Endothelial cell of umbilical vein (primary cell): ENCODE measurements at regions not wholly inside any gene's neighbourhood (a gene's known extent, or its start where the extent isn't known, plus 50 kb on each side); places are given as distances from the start of the nearest gene placed in this dataset.
"Not testable (repeated sequence)": the region's sequence is repeated elsewhere in the genome, so short reads cannot be mapped to it uniquely, and the experiment has no call there.

Experiments used
- BruUV-seq: library from RNA; stranded (reverse); fragments of 400-500 nt; replicated peaks from 2 replicates; lab custom pipeline; 2021; lab: Mats Ljungman, UMichigan
- CTCF ChIA-PET: fragments of 300-600, 350-600 bp; sonication (Branson Sonifier 250); formaldehyde crosslinking; loops from one replicate; lab custom pipeline; 2021; ENCODE audit warnings: antibody characterized with exemption, inconsistent platforms; lab: Charles Lee
- POLR2A ChIA-PET: fragments of 300-600, 350-600 bp; sonication (Branson Sonifier 250); formaldehyde crosslinking; loops from one replicate; lab custom pipeline; 2021; ENCODE audit warnings: antibody characterized with exemption, inconsistent platforms; lab: Charles Lee
- DNase-seq: peaks from one replicate; pipeline ENCODE4 v3.0.0-alpha.2; 2011; ENCODE audit warnings: low read depth, low spot score
- FAIRE-seq: peaks from 2 replicates; lab custom pipeline; 2011; peaks lifted over from hg19 to GRCh38; lab: Jason Lieb, UNC
- H2AFZ ChIP-seq: 2 replicates; pipeline ENCODE4 v1.6.0; 2012; ENCODE audit warnings: low read depth, low read length, control low read depth, inconsistent platforms
- H3K27ac ChIP-seq: 2 replicates; pipeline ENCODE4 v1.5.1; 2011; ENCODE audit warnings: low read depth, mild to moderate bottlenecking, control low read depth, low read length, moderate library complexity; ENCODE audit not compliant: insufficient read depth
- H3K27me3 ChIP-seq, 2 experiments: 2 replicates each; pipeline versions ENCODE4 v1.6.0 to v1.6.1; 2011; ENCODE audit warnings: low read length in 2 of 2, mixed read lengths in 1 of 2; ENCODE audit not compliant: control insufficient read depth in 2 of 2, insufficient read depth in 2 of 2
- H3K36me3 ChIP-seq, 2 experiments: 2 replicates in 1 of 2; 3 replicates in 1 of 2; pipeline ENCODE4 v1.5.1; 2011; ENCODE audit warnings: low read length in 2 of 2, mild to moderate bottlenecking in 1 of 2, moderate library complexity in 1 of 2; ENCODE audit not compliant: control insufficient read depth in 2 of 2, insufficient read depth in 2 of 2; ENCODE audit errors: extremely low read depth in 1 of 2
- H3K4me1 ChIP-seq: 3 replicates; pipeline ENCODE4 v1.5.1; 2011; ENCODE audit warnings: mild to moderate bottlenecking, low read length; ENCODE audit not compliant: control insufficient read depth, insufficient read depth; ENCODE audit errors: extremely low read depth
- H3K4me2 ChIP-seq: 2 replicates; pipeline ENCODE4 v1.6.1; 2011; ENCODE audit warnings: low read length, control low read depth, mixed read lengths; ENCODE audit not compliant: insufficient read depth
- H3K4me3 ChIP-seq, 3 experiments: fragments of 200-600 bp in 1 of 3; sonication (generic), shearing (Covaris generic) in 1 of 3; replicated peaks in 1 of 3; 2 replicates each; pipeline ENCODE4 v1.5.1; 2011 to 2016; ENCODE audit warnings: control low read depth in 3 of 3, low read length in 3 of 3, mild to moderate bottlenecking in 2 of 3, inconsistent platforms in 1 of 3, low read depth in 1 of 3, moderate library complexity in 1 of 3; ENCODE audit not compliant: insufficient read depth in 1 of 3
- H3K79me2 ChIP-seq: 2 replicates; pipeline ENCODE4 v1.6.0; 2012; ENCODE audit warnings: low read length, inconsistent platforms; ENCODE audit not compliant: control insufficient read depth, insufficient read depth
- H3K9ac ChIP-seq: replicated peaks from 2 replicates; pipeline ENCODE3; 2011; ENCODE audit warnings: low read length, control low read depth; ENCODE audit not compliant: insufficient read depth; ENCODE audit errors: extremely low read depth
- H3K9me1 ChIP-seq: replicated peaks from 3 replicates; pipeline ENCODE4 v1.6.0; 2011; ENCODE audit warnings: mild to moderate bottlenecking, low read length; ENCODE audit not compliant: control insufficient read depth, insufficient read depth; ENCODE audit errors: extremely low read depth
- H3K9me3 ChIP-seq: replicated peaks from 2 replicates; pipeline ENCODE4 v1.5.1; 2012; ENCODE audit warnings: low read length, inconsistent platforms; ENCODE audit not compliant: control insufficient read depth, insufficient read depth
- H4K20me1 ChIP-seq: replicated peaks from 2 replicates; pipeline ENCODE3; 2011; ENCODE audit warnings: mild to moderate bottlenecking, low read length; ENCODE audit not compliant: control insufficient read depth, insufficient read depth; ENCODE audit errors: extremely low read depth
- JUN ChIP-seq: IDR thresholded peaks from 2 replicates; pipeline ENCODE4 v1.6.1; 2011; ENCODE audit warnings: borderline replicate concordance, low read depth; ENCODE audit not compliant: insufficient read length, insufficient read depth
- dilution Hi-C: fragments of 300-500 bp; cut with MboI; formaldehyde crosslinking; loops from one replicate; pipeline ENCODE4 v1.15.0; 2019; ENCODE audit warnings: low sequenced_read_pairs; ENCODE audit not compliant: extremely low pct_ligation_motif_present
- intact Hi-C: fragments of 100-400 bp; cut with micrococcal nuclease; formaldehyde crosslinking; loops from one replicate; pipeline ENCODE4 v1.10.0; 2022

DNA sequence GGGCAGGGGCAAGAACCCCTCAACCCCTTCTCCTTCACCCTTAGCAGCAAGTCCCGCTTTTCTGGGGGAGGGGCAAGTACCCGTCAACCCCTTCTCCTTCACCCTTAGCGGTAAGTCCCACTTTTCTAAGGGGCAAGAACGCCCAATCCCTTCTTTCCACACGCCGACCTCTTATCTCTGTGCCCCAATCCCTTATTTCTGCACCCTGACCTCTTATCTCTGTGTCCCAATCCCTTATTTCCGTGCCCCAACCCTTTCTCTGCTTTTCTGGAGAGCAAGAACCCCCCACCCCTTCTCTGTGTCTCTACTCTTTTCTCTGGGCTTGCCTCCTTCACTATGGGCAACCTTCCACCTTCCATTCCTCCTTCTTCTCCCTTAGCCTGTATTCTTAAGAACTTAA lies 225.0 kb upstream of the DUSP10 start:
- H4K20me1 ChIP-seq, CTCF ChIA-PET, H3K4me3 ChIP-seq, BruUV-seq, H3K9me3 ChIP-seq, dilution Hi-C loops, FAIRE-seq, H3K9ac ChIP-seq, H3K9me1 ChIP-seq, intact Hi-C loops, DNase-seq, POLR2A ChIA-PET, H3K27me3 ChIP-seq, H3K4me2 ChIP-seq, H3K4me1 ChIP-seq, H3K27ac ChIP-seq, H3K79me2 ChIP-seq, H2AFZ ChIP-seq, H3K36me3 ChIP-seq: not testable (repeated sequence)

DNA sequence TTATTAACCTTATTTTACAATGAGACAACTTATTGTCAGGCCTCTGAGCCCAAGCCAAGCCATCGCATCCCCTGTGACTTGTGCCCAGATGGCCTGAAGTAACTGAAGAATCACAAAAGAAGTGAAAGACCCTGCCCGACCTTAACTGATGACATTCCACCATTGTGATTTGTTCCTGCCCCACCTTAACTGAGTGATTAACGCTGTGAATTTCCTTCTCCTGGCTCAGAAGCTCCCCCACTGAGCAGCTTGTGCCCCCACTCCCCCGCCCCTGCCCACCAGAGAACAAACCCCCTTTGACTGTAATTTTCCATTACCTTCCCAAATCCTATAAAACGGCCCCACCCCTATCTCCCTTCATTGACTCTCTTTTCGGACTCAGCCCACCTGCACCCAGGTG lies 224.0 kb upstream of the DUSP10 start:
- H3K9ac ChIP-seq, H4K20me1 ChIP-seq, H2AFZ ChIP-seq, H3K27me3 ChIP-seq, intact Hi-C loops, H3K36me3 ChIP-seq, FAIRE-seq, dilution Hi-C loops, H3K9me3 ChIP-seq, BruUV-seq, H3K4me2 ChIP-seq, CTCF ChIA-PET, H3K4me3 ChIP-seq, POLR2A ChIA-PET, H3K79me2 ChIP-seq, DNase-seq, H3K27ac ChIP-seq, H3K9me1 ChIP-seq, H3K4me1 ChIP-seq: not testable (repeated sequence)

DNA sequence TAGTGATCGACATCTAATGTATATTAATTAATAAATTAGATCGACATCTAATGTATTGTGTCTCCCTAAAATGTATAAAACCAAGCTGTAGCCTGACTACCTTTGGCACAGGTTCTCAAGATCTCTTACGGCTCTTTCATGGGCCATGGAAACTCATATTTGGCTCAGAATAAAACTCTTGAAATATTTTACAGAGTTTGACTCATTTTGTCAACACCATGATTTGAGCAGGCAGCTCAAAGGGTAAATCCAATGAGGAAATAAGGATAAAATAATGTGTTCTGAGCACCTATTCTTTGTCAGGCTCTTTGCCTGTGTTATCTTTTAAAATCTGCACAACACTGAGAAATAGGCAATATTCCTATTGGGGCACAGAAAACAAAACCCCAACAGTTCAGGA lies 223.4 kb upstream of the DUSP10 start:
- ChIA-PET POLR2A (no interaction called here), CTCF (no interaction called here)
- Histone ChIP-seq H3K4me2 (no peak overlapping the region), H3K9me3 (no peaks in the 10 kb centered on the region), H3K79me2 (no peaks in the 10 kb centered on the region), H3K27ac (no peak overlapping the region), H2AFZ (no peak overlapping the region), H3K9ac (no peak overlapping the region), H4K20me1 (no peaks in the 10 kb centered on the region), H3K27me3 (no peaks in the 10 kb centered on the region), H3K4me1 (no peaks in the 10 kb centered on the region), H3K9me1 (no peaks in the 10 kb centered on the region), H3K4me3 (no peak overlapping the region), H3K36me3 (no peaks in the 10 kb centered on the region)
- no peak for TF ChIP-seq JUN
- DNase-seq (no peak), FAIRE-seq (no peak)
- dilution Hi-C loops (no loop called here), intact Hi-C loops (no loop called here)
- BruUV-seq = no TSS peak
